Muscle of leg (tissue), 3 donors: ENCODE measurements at regions not wholly inside any gene's neighbourhood (a gene's known extent, or its start where the extent isn't known, plus 50 kb on each side); places are given as distances from the start of the nearest gene placed in this dataset.

Experiments
- DNase-seq: peaks from one replicate; pipeline ENCODE4 v3.0.0; 2013
- H3K27ac ChIP-seq: one replicate; pipeline ENCODE4 v1.5.1; 2013; ENCODE audit warnings: mild to moderate bottlenecking, low read length, control low read depth
- H3K27me3 ChIP-seq: one replicate; pipeline ENCODE4 v1.6.1; 2013; ENCODE audit warnings: low read length; ENCODE audit not compliant: control insufficient read depth, insufficient read depth
- H3K36me3 ChIP-seq: one replicate; pipeline ENCODE4 v1.6.1; 2013; ENCODE audit warnings: low read length; ENCODE audit not compliant: control insufficient read depth, insufficient read depth
- H3K4me1 ChIP-seq: one replicate; pipeline ENCODE4 v1.6.1; 2013; ENCODE audit warnings: low read length; ENCODE audit not compliant: control insufficient read depth, insufficient read depth
- H3K4me3 ChIP-seq: one replicate; pipeline ENCODE4 v1.5.1; 2013; ENCODE audit warnings: low read length, control low read depth
- H3K9me3 ChIP-seq: replicated peaks from 2 replicates; pipeline ENCODE4 v1.6.1; 2013; ENCODE audit warnings: low read depth, low read length; ENCODE audit not compliant: control insufficient read depth
- WGBS: methylation state at CpG from one replicate; pipeline ENCODE4 v1.1.5; 2013; ENCODE audit warnings: missing lambda C conversion rate; ENCODE audit not compliant: insufficient coverage; 5-methylcytosine and 5-hydroxymethylcytosine counted together

DNA sequence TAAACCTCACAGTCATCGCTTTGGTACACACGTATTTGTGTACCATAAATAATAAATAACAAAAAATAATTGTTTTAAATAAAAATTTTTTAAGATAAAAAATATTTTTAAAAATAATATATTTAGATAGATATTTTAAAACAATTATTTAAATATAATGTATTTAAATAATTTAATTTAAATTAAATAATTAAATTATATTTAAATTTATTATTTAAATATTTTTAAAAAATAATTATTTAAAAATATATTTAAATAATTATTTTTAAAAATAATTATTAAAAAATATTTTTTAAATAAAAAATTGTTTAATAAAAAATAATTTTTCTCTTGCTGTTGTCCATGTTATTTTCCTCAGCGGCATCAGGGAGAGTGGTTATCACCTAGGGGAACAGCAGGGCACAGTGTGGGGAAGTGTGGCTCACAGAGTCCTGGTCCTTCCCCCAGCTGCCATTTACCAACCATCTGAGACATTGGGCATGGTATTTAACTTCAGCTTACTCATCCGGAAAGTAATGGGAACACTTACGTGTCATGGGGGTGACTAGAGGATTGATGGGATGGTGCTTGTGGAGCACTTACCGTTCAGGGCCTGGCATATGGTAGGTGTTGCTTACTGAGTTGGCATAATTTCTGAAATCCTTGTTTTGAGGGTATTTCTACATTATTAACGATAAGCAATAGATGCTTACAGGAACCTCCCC is 92.9 kb upstream of the TSPAN2 start:
- H3K4me3 ChIP-seq, result no peak overlapping the region
- H3K36me3 ChIP-seq, result no peaks in the 10 kb centered on the region
- DNase-seq, result no peak
- WGBS, result no CpG with 5 or more reads among the region's 7 CpGs
- H3K4me1 ChIP-seq, result peaks cover 33% of the 10 kb centered on the region
- no peaks in the 10 kb centered on the region for H3K9me3 ChIP-seq
- no peaks in the 10 kb centered on the region for H3K27me3 ChIP-seq
- no peak overlapping the region for H3K27ac ChIP-seq

DNA sequence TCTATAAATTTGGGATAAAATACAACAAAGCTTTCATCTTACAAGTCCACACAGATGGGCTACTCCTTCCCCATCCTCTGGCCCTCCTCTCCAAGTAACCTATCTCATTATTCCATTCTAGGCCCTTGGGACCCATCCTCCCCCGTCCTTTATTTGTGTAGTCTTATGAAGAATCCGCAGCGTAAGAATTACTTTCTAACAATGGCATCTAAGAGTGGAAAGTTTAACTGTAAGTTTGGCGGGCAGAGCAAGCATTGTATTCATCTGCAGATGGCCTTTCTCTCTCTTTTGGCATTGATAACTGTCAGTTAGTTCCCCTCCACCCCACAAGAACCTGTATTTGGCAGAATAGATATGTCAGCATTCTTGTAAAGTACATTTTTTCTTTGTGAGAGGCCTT is 91.9 kb upstream of the TSPAN2 start:
- Histone ChIP-seq H3K27ac (no peak overlapping the region), H3K4me3 (no peak overlapping the region), H3K27me3 (no peaks in the 10 kb centered on the region), H3K4me1 (peaks cover 28% of the 10 kb centered on the region), H3K9me3 (no peaks in the 10 kb centered on the region), H3K36me3 (no peaks in the 10 kb centered on the region)
- DNase-seq, result peak; percentile 90
- no CpG with 5 or more reads among the region's 4 CpGs for WGBS

DNA sequence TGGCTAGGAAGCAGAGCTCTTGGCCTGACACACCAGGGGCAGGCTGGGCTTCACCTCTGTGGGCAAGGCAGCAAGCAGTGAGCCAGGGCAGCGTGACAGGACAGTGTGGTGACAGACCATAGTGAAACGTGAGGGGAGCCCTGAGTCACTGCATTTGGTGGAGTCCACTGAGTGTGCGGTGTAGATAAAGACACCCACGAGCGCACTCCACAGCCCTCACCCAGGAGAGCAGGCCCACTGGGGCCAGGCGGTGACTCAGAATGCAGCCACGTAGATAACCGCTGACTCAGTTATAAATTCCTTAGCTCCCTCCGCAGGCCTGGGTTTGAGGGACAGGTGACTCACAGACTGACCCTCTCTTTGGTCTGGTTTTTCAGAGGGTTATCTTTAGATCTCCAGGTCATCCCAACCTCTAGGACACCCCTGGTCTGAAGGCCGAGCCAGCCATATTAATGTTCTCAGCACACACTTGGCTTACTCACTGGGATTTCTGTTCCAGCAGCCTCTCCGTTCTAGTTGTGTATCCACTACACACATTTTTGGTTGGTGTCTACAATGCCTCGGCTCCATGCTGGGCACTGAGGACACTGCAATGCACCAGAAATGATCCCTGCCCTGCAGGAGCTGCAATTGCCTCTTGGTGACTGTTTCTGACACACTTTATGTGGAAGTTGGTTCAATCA is 90.2 kb upstream of the TSPAN2 start:
- no peak for DNase-seq
- Histone ChIP-seq H3K4me3 (no peak overlapping the region), H3K27me3 (no peaks in the 10 kb centered on the region), H3K27ac (no peak overlapping the region), H3K4me1 (peaks cover 21% of the 10 kb centered on the region), H3K36me3 (no peaks in the 10 kb centered on the region), H3K9me3 (no peaks in the 10 kb centered on the region)
- 86% methylated on average over 8 of the region's 12 CpGs for WGBS

GRCh38 chr1:115176189-115176588 is 86.9 kb upstream of the TSPAN2 start:
- H3K4me1 ChIP-seq, result peaks cover 6% of the 10 kb centered on the region
- no peak for DNase-seq
- H3K27me3 ChIP-seq, result no peaks in the 10 kb centered on the region
- H3K36me3 ChIP-seq, result no peaks in the 10 kb centered on the region
- H3K4me3 ChIP-seq, result no peak overlapping the region
- H3K27ac ChIP-seq, result no peak overlapping the region
- no peaks in the 10 kb centered on the region for H3K9me3 ChIP-seq
- WGBS, result no CpG with 5 or more reads among the region's 1 CpG

GRCh38 chr1:115175596-115175995 is 86.3 kb upstream of the TSPAN2 start:
- WGBS, result 60% methylated on average over 1 of the region's 2 CpGs
- no peak for DNase-seq
- no peak overlapping the region for H3K27ac ChIP-seq

DNA sequence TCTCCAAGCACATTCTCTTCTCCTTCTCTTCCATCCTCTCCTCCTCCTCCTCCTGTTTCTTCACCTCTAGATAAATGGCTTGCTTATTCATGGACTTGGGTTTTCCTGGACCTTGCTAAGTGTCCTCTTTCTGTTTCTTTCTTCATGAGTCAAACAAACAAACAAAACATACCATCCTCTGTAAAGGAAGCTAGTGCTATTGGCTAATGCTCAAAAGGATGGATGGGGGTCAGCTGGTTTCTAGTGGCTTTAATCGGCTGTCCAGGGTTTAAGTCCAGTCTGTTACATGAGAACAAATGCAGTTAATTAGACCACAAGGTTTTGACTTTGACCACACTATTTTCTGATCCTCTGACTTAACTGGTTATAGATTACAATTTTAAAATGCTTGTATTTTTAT is 83.8 kb upstream of the TSPAN2 start:
- no peak for DNase-seq
- no peaks in the 10 kb centered on the region for H3K27me3 ChIP-seq
- no CpG with 5 or more reads among the region's 1 CpG for WGBS
- H3K9me3 ChIP-seq, result no peaks in the 10 kb centered on the region
- H3K27ac ChIP-seq, result no peak overlapping the region
- no peak overlapping the region for H3K4me3 ChIP-seq
- H3K36me3 ChIP-seq, result no peaks in the 10 kb centered on the region
- H3K4me1 ChIP-seq, result peaks cover 4% of the 10 kb centered on the region

More at GRCh38 chr1:115175596-115175995, 86.3 kb upstream of the TSPAN2 start:
- H3K9me3 ChIP-seq, result no peaks in the 10 kb centered on the region
- H3K4me1 ChIP-seq, result peaks cover 4% of the 10 kb centered on the region
- no peaks in the 10 kb centered on the region for H3K36me3 ChIP-seq
- H3K27me3 ChIP-seq, result no peaks in the 10 kb centered on the region
- H3K4me3 ChIP-seq, result no peak overlapping the region

GRCh38 chr1:115172270-115172669 is 83.0 kb upstream of the TSPAN2 start:
- H3K27ac ChIP-seq, result no peak overlapping the region
- no peaks in the 10 kb centered on the region for H3K27me3 ChIP-seq
- no CpG with 5 or more reads among the region's 2 CpGs for WGBS
- H3K4me1 ChIP-seq, result peaks cover 4% of the 10 kb centered on the region
- no peak overlapping the region for H3K4me3 ChIP-seq
- no peak for DNase-seq
- H3K9me3 ChIP-seq, result no peaks in the 10 kb centered on the region
- no peaks in the 10 kb centered on the region for H3K36me3 ChIP-seq

DNA sequence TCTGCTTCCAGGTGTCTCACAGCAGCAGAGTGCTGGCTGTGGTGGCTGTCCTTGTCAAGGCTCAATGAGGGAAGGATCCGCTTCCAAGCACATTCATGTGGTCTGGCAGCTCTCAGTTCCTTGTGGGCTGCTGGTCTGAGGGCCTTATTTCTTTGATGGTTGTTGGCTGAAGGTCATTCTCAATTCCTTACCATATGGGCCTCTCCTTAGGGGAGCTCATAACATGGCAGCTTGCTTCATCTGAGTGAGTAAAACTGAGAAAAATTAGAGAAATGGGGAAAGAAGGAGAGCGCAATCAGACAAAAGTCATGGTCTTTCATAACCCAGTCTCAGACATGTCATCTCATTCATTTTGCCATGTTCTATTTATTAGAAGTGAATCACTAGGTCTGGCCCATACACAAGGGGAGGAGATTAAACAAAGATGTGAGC is 81.7 kb upstream of the TSPAN2 start:
- Histone ChIP-seq H3K27ac (no peak overlapping the region), H3K4me3 (no peak overlapping the region), H3K36me3 (no peaks in the 10 kb centered on the region), H3K27me3 (no peaks in the 10 kb centered on the region), H3K9me3 (no peaks in the 10 kb centered on the region), H3K4me1 (peaks cover 4% of the 10 kb centered on the region)
- DNase-seq, result peak; percentile 62
- WGBS, result 33% methylated on average over 1 of the region's 2 CpGs

GRCh38 chr1:115170377-115170776 is 81.1 kb upstream of the TSPAN2 start:
- WGBS, result no CpG with 5 or more reads among the region's 1 CpG
- Histone ChIP-seq H3K4me3 (no peak overlapping the region), H3K4me1 (no peaks in the 10 kb centered on the region), H3K9me3 (no peaks in the 10 kb centered on the region), H3K27me3 (no peaks in the 10 kb centered on the region), H3K27ac (no peak overlapping the region), H3K36me3 (no peaks in the 10 kb centered on the region)
- peak; percentile 66 for DNase-seq

GRCh38 chr1:115168026-115168425 is 78.7 kb upstream of the TSPAN2 start:
- no peaks in the 10 kb centered on the region for H3K9me3 ChIP-seq
- no peak overlapping the region for H3K4me3 ChIP-seq
- no peak for DNase-seq
- no peaks in the 10 kb centered on the region for H3K4me1 ChIP-seq
- no peak overlapping the region for H3K27ac ChIP-seq
- H3K27me3 ChIP-seq, result no peaks in the 10 kb centered on the region
- no peaks in the 10 kb centered on the region for H3K36me3 ChIP-seq
- WGBS, result 89% methylated on average over 1 of the region's 4 CpGs
